DOHH2 (cell line): ENCODE measurements at regions not wholly inside any gene's neighbourhood (a gene's known extent, or its start where the extent isn't known, plus 50 kb on each side); places are given as distances from the start of the nearest gene placed in this dataset.

Experiments used
- EZH2phosphoT487 ChIP-seq: fragments of 200-600 bp; sonication (generic); IDR thresholded peaks from 2 replicates; pipeline ENCODE4 v1.6.1; 2017; ENCODE audit warnings: borderline replicate concordance, mild to moderate bottlenecking, antibody characterized with exemption, low read length, moderate library complexity, mixed read lengths
- TF ChIP-seq, protein P1 (sequence below): fragments of 200-600 bp; sonication (generic); IDR thresholded peaks from one replicate; pipeline ENCODE4 v1.5.1; 2014; ENCODE audit warnings: antibody characterized with exemption, mild to moderate bottlenecking, low read depth, low read length; ENCODE audit not compliant: poor library complexity, severe bottlenecking

DNA sequence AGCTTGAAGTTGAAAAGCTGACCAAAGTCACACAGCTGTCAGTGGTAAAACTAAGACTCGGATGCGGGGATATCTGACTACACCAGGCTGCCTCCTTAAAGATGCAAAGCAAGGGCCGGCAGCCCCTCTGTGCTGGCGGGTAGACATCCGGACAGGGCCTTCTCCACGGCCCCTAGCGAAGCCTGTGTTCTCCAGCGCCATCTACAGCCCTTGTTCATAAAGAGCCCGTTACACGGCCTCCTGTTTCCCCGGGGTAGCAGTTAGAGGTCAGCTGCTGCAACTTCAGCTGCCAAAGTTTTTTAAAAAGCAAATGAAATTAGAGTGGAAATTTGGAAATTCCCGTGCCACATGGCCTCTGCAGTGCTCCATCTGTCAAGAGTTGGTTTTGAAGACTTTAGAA, 383.0 kb downstream of the TBL1XR1 start:
- TF ChIP-seq, protein P1, sequence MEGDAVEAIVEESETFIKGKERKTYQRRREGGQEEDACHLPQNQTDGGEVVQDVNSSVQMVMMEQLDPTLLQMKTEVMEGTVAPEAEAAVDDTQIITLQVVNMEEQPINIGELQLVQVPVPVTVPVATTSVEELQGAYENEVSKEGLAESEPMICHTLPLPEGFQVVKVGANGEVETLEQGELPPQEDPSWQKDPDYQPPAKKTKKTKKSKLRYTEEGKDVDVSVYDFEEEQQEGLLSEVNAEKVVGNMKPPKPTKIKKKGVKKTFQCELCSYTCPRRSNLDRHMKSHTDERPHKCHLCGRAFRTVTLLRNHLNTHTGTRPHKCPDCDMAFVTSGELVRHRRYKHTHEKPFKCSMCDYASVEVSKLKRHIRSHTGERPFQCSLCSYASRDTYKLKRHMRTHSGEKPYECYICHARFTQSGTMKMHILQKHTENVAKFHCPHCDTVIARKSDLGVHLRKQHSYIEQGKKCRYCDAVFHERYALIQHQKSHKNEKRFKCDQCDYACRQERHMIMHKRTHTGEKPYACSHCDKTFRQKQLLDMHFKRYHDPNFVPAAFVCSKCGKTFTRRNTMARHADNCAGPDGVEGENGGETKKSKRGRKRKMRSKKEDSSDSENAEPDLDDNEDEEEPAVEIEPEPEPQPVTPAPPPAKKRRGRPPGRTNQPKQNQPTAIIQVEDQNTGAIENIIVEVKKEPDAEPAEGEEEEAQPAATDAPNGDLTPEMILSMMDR: peak; percentile 66
- no peak for TF ChIP-seq EZH2phosphoT487
